ENCODE measurements at regions not wholly inside any gene's neighbourhood (a gene's known extent, or its start where the extent isn't known, plus 50 kb on each side); places are given as distances from the start of the nearest gene placed in this dataset.

- POLR2A ChIA-PET: no interaction called here
- CTCF ChIA-PET: interaction anchor here (0.7 kb wide), 1 partner anchor 8 kb away, joined by 3 read pairs; no protein-coding TSS in a partner anchor
Observed at GRCh38 chr2:59575191-59575590, 978.3 kb downstream of the BCL11A start.

- ChIA-PET POLR2A (no interaction called here), CTCF (no interaction called here)
Observed at GRCh38 chr2:59572227-59572626, 981.2 kb downstream of the BCL11A start.

GRCh38 chr2:59570818-59571217 is 982.6 kb downstream of the BCL11A start:
- ChIA-PET POLR2A (no interaction called here), CTCF (no interaction called here)

GRCh38 chr2:59569124-59569523 is 984.3 kb downstream of the BCL11A start:
- POLR2A ChIA-PET: no interaction called here
- CTCF ChIA-PET: no interaction called here

GRCh38 chr2:59568461-59568860 is 985.0 kb downstream of the BCL11A start:
- POLR2A ChIA-PET: no interaction called here
- CTCF ChIA-PET: no interaction called here

GRCh38 chr2:59567151-59567550 is 986.3 kb downstream of the BCL11A start:
- ChIA-PET CTCF (no interaction called here), POLR2A (interaction anchor here (0.5 kb wide), 1 partner anchor 127 kb away, joined by 10 read pairs; no protein-coding TSS in a partner anchor)

- POLR2A ChIA-PET: interaction anchor here (0.5 kb wide), 1 partner anchor 127 kb away, joined by 10 read pairs; no protein-coding TSS in a partner anchor
- CTCF ChIA-PET: no interaction called here
Observed at GRCh38 chr2:59566739-59567138, 986.7 kb downstream of the BCL11A start.

- ChIA-PET CTCF (interaction anchor here (0.7 kb wide), 1 partner anchor 217 kb away, joined by 3 read pairs; no protein-coding TSS in a partner anchor), POLR2A (no interaction called here)
Observed at GRCh38 chr2:59561281-59561680, 992.2 kb downstream of the BCL11A start.

- CTCF ChIA-PET: no interaction called here
- POLR2A ChIA-PET: no interaction called here
Observed at GRCh38 chr2:59560769-59561168, 992.7 kb downstream of the BCL11A start.

- POLR2A ChIA-PET: no interaction called here
- CTCF ChIA-PET: no interaction called here
Observed at GRCh38 chr2:59540864-59541263, 1012.6 kb downstream of the BCL11A start.

GRCh38 chr2:59538398-59538911 is 1015.0 kb downstream of the BCL11A start:
- POLR2A ChIA-PET: no interaction called here
- CTCF ChIA-PET: no interaction called here

- CTCF ChIA-PET: no interaction called here
- POLR2A ChIA-PET: no interaction called here
Observed at GRCh38 chr2:59532808-59533207, 1020.6 kb downstream of the BCL11A start.

- ChIA-PET POLR2A (no interaction called here), CTCF (no interaction called here)
Observed at GRCh38 chr2:59530258-59530657, 1023.2 kb downstream of the BCL11A start.

- POLR2A ChIA-PET: no interaction called here
- CTCF ChIA-PET: no interaction called here
Observed at GRCh38 chr2:59529726-59530125, 1023.7 kb downstream of the BCL11A start.

GRCh38 chr2:59528525-59528924 is 1024.9 kb downstream of the BCL11A start:
- POLR2A ChIA-PET: no interaction called here
- CTCF ChIA-PET: no interaction called here

- ChIA-PET CTCF (no interaction called here), POLR2A (no interaction called here)
Observed at GRCh38 chr2:59502981-59503380, 1050.5 kb downstream of the BCL11A start.

- CTCF ChIA-PET: no interaction called here
Observed at GRCh38 chr2:59490994-59491393, 1062.5 kb downstream of the BCL11A start.

GRCh38 chr2:59490192-59490591 is 1063.3 kb downstream of the BCL11A start:
- POLR2A ChIA-PET: no interaction called here

More at GRCh38 chr2:59490994-59491393, 1062.5 kb downstream of the BCL11A start:
- POLR2A ChIA-PET: no interaction called here

GRCh38 chr2:59484673-59485072 is 1068.8 kb downstream of the BCL11A start:
- ChIA-PET POLR2A (no interaction called here), CTCF (no interaction called here)

More at GRCh38 chr2:59490192-59490591, 1063.3 kb downstream of the BCL11A start:
- CTCF ChIA-PET: no interaction called here

- POLR2A ChIA-PET: no interaction called here
- CTCF ChIA-PET: no interaction called here
Observed at GRCh38 chr2:59463426-59463825, 1090.0 kb downstream of the BCL11A start.

GRCh38 chr2:59462422-59463197 is 1090.8 kb downstream of the BCL11A start:
- ChIA-PET POLR2A (no interaction called here), CTCF (no interaction called here)

- POLR2A ChIA-PET: no interaction called here
- CTCF ChIA-PET: no interaction called here
Observed at GRCh38 chr2:59461127-59461526, 1092.3 kb downstream of the BCL11A start.

Measured in activated CD8-positive, alpha-beta memory T cell treated with anti-CD3 and anti-CD28 coated beads for 36 hours (primary cell).